ENCODE measurements at regions not wholly inside any gene's neighbourhood (a gene's known extent, or its start where the extent isn't known, plus 50 kb on each side); places are given as distances from the start of the nearest gene placed in this dataset.

GRCh38 chr11:107174856-107175255 lies 156.6 kb upstream of the GUCY1A2 start:
- TF ChIP-seq CTCF (tag by site-specific recombination; IDR thresholded peaks at IDR 0.05) (no peak), ZNF423 (tag by site-specific recombination; IDR thresholded peaks at IDR 0.05) (no peak)

Measured in HEK293 (cell line).